Bone marrow (tissue), 2 donors: ENCODE measurements at regions not wholly inside any gene's neighbourhood (a gene's known extent, or its start where the extent isn't known, plus 50 kb on each side); places are given as distances from the start of the nearest gene placed in this dataset.
"Not testable (repeated sequence)": the region's sequence is repeated elsewhere in the genome, so short reads cannot be mapped to it uniquely, and the experiment has no call there.

ENCODE experiments used
- DNase-seq, 2 donors: peaks; one replicate each; lab custom pipeline; 2025; lab: John Stamatoyannopoulos, UW

DNA sequence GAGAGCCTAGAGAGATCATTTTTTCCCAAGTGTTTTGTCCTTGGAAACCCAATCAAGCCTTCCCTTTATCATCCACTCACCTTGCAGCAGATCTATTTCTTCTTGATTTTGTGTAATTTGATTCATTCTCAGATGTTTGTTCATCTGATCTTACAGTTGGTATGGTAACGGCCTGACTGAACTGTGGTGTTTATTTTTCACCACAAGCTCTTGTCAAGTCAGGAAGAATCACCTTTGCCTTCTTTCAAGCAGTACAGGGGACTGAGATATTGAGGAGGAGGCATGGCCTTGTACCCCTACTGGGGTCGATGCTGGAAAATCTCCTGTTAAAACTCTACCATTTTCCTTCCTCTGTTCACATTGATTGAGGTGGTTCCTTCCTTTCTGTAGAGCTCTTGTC lies 361.4 kb upstream of the CFAP20DC start:
- DNase-seq, result no peak

DNA sequence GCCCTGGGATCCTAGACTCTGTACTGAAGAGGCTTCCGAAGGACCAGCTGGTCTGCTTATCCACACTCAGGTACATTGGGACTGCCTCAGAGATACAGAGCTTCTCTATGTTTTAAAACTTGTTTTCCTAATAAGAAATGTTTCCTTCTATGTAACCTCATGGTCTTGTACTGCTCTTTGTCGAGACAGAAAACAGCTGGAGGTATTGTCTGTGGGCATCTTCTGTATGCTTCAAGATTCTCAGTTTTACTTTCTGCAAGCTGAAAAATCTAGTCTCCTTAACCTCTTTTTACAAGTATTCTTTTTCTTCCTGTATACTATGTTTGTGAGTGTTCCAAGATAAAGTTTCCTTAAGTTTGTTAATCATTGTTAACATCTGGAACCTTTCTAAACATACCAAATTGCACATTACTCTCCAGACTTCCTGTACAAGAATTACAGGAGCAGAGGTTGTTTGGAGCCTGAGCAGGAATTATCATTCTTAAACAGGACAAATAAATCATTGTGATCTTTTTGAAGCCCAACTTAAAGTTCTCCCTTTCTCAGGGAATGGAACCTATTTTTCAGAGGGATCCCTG lies 358.3 kb upstream of the CFAP20DC start:
- no peak for DNase-seq

- no peak for DNase-seq
These were observed 357.6 kb upstream of the CFAP20DC start for GRCh38 chr3:59407425-59407824.

- DNase-seq, result no peak
These were observed 357.1 kb upstream of the CFAP20DC start for GRCh38 chr3:59406943-59407342.

GRCh38 chr3:59404851-59405250 lies 355.0 kb upstream of the CFAP20DC start:
- no peak for DNase-seq

DNA sequence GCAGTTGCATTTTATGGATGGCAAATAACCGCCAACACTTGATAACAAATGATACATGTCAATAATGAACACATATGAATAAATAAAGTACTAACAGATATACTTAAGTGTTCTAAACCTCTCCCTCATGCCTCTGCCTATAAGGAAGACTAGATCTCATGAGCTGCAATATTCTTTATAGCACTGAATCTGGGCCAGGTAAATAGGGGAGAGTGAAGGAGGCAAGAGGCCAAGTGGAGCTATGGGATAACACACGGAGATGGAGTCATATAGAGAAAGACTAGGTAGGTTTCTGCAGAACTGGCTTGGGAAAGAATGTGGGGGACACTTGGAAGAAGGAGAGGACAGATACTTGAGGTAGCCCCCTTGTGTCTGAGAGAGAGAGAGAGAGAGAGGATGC lies 354.2 kb upstream of the CFAP20DC start:
- no peak for DNase-seq

DNA sequence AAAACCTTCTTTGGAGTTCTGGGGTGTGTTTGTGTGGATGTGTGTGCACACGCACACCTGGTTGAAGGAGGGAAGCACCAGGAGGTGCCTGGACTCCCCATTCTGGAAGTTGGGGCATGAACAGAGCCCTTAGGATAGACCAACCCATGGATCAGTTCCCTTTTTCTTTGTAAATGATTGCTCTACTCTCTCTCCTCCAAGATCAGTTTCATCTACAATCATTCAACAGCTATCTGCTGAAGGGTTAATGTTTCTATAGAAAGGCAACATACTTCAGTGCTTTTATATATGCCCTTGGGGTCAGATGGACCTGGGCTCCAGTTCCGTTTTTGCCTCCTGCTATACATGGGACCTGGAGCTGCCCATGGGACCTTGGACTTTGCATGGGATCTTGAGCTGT lies 352.1 kb upstream of the CFAP20DC start:
- DNase-seq, result no peak

- DNase-seq, result no peak
These were observed 342.3 kb upstream of the CFAP20DC start for GRCh38 chr3:59392116-59392515.

GRCh38 chr3:59391131-59391530 lies 341.3 kb upstream of the CFAP20DC start:
- DNase-seq, result no peak

DNA sequence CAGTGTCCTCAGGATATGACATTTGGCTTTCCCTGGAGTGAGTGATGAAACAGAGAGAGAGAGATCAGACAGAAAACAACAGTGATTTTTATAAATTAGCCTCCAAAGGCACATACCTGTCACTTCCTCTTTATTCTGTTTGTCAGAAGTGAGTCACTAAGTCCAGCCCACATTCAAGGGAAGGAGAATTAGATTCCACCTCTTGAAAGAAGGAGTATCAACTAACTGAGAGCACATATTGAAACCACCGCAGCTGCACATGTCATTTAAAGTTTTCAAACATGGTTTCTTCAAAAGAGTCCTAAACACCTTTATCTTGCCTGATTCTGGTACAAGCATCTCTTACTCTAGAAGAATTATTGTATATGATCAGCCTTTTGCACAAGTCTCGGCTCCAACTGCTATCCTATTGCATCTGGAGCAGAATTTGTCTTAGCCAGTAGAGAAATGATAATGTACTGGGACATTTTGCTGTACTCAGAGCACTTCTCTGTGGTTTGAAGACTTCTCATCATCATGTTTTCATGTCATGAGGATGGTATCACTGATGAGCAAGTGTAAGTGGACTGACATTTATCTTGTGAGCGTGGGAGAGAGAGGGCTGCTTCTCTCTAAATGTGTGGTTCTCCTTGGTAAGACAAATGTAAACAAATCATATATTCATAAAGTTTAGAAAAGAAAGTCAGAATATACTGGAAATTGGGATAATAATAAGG lies 338.9 kb upstream of the CFAP20DC start:
- DNase-seq, result no peak

GRCh38 chr3:59386165-59386564 lies 336.3 kb upstream of the CFAP20DC start:
- no peak for DNase-seq

GRCh38 chr3:59385547-59385946 lies 335.7 kb upstream of the CFAP20DC start:
- no peak for DNase-seq

DNA sequence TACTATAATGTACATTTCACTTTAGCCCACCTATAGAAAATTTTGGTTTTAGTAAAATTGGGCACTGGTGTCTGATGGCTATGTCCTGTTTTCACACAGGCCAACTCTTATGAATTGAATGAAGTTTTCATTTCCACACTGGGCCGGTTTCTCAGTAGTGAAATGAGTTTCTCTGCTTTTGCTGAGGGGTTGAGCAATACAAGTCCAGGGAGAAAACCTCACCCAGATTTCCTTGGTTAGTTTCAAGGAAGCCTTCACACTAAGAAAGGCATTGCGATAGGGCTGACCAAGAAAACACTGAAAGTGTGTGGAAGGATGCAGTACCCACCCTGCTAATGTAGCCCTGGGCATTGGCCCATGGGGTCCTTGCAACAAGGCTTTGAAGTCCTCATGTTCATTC lies 331.5 kb upstream of the CFAP20DC start:
- DNase-seq, result no peak

GRCh38 chr3:59380146-59380545 lies 330.3 kb upstream of the CFAP20DC start:
- DNase-seq, result no peak

- DNase-seq, result no peak
These were observed 325.0 kb upstream of the CFAP20DC start for GRCh38 chr3:59374818-59375211.

DNA sequence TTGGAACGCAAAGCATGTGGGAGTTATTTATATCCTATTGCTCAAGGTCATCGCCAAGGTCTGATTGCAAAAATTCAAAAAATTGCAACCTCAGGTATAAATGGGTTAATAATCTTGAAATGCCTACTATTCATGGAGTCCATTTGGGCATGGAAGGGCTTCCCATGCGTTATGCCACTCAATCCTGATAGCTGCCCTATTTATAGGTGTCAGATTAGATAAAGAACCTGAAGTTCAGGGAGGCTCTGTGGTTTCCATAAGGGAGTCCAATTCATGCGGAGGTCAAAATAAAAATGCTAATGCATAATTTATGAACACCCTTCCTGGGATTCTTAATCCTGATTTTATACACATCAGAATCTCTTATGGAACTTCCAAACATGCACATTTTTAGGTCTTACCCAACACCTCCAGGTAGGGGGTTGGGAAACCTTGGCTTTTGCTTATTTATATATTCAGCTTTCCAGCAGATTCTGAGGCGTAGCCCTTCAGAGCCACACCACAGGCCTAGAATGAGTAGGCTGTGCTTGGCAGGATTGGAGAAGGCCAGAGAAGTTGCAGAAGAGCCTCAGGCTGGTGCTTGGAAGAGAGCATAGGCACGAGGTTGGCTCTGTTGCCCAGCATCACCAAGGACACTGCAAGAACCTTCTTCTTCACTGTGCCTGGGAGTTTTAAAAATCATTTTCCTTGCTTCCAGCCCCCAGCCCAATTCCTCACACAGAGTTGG lies 324.4 kb upstream of the CFAP20DC start:
- no peak for DNase-seq

GRCh38 chr3:59372346-59372745 lies 322.5 kb upstream of the CFAP20DC start:
- no peak for DNase-seq

GRCh38 chr3:59368900-59369675 lies 319.3 kb upstream of the CFAP20DC start:
- no peak for DNase-seq

- no peak for DNase-seq
These were observed 317.3 kb upstream of the CFAP20DC start for GRCh38 chr3:59367150-59367549.

- no peak for DNase-seq
These were observed 316.4 kb upstream of the CFAP20DC start for GRCh38 chr3:59366218-59366617.

- DNase-seq, result no peak
These were observed 314.7 kb upstream of the CFAP20DC start for GRCh38 chr3:59364496-59364895.

GRCh38 chr3:59360312-59360711 lies 310.5 kb upstream of the CFAP20DC start:
- DNase-seq, result not testable (repeated sequence)

- DNase-seq, result no peak
These were observed 291.6 kb upstream of the CFAP20DC start for GRCh38 chr3:59341459-59341858.
